NCI-H2081 treated with DMSO at 0.1 percent for 48 hours (cell line): ENCODE measurements at regions not wholly inside any gene's neighbourhood (a gene's known extent, or its start where the extent isn't known, plus 50 kb on each side); places are given as distances from the start of the nearest gene placed in this dataset.

ENCODE experiments used
- DNase-seq: peaks from one replicate; lab custom pipeline; 2025; lab: John Stamatoyannopoulos, UW

DNA sequence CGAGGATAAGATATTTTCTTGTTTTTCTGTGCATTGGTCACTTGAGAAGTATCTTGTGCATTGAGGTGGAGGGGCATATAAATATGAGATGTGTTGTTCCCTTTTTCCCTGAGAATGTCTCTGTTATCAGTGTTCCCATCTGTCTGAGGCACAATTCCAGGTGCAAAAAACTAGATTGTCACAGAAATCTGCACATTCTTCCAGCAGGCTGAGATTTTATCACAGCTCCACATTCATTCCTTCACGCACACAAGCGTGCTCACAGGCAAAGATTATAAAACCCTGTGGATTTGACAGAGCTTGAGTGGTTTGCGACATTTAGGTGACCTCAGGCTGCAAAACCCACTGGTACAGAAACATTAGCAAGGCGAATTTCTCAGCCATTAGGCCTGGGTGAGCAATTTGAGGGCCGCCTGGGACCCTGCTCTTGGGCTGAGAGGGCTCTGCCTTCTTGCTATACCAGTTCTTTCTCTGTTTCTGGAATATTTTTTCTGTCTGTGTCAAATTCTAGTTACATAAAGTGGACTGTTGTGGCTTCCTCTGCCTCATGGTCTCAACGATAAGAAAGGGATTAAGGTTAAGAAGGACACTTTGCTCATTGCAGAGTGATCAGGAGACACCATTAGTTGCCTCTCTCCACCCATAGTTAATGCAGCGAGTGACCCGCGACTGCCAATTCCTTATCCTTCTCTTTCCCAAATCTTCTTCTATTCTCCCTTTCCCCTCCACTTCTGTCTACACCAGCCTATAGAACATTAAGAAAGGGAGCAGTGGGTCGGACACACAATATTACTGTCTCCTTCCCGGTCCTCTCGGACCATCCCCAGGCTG is 86.7 kb upstream of the C1QTNF7 start:
- DNase-seq: no peak

- no peak for DNase-seq
Measured at GRCh38 chr4:15341733-15342300, 86.0 kb upstream of the C1QTNF7 start.

DNA sequence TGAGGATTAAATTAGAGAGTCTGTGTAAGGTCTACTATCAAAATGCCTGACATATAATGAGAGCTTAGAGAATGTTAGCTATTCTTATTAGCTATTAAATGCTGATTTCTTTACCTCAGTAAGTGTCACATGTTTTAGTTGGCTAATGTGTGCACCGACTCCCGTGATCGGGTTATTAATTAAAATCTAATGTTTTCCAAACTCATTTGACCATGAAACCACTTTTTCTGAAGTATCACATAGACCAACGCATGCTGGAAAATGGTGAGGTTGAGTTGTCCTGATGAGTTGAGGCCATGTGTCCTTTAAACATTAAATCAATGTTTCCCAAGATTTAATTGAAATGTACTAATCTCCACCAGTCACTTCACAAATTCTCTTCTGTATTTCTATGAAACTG is 84.8 kb upstream of the C1QTNF7 start:
- DNase-seq: no peak

- DNase-seq: no peak
Measured at GRCh38 chr4:15343581-15343980, 84.3 kb upstream of the C1QTNF7 start.

GRCh38 chr4:15344041-15344440 is 83.8 kb upstream of the C1QTNF7 start:
- DNase-seq: no peak

DNA sequence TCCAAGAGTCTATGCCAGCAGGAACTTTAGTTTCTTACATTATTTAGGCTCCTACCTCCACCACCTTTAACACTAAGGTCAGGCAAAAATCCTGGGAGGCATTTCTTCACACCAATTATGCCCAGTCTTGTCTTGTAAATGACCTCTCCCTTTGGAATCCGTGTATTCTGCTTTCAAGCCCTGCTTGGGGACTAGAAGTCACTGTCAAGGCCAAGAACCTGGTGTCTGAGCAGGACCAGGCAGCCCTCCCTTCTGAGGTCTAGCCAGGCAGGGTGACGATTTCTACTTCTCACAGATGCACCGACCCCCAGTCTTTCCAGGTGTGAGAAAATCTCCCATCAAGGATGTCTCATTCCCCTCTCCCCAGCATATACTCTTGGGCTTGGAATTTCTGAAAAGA is 82.7 kb upstream of the C1QTNF7 start:
- DNase-seq: no peak

- DNase-seq: no peak
Measured at GRCh38 chr4:15348236-15348635, 79.6 kb upstream of the C1QTNF7 start.

DNA sequence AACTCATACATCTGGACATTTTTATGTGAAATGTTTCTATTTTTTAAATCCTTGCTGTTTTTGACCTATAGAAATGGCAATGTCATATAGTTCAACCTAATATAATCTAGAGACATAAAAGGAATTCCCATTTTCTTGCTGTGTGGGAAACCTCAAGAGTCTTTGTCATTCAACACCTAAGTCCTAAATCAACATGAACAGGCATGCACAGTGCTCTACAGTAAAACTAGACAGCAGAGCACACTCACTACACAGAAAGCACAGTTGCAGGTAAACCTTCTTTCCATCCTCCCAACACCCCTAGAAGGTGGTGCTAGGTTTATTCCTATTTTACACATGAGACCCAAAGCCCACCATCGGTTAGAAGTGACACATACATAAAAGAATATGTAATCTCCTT is 79.1 kb upstream of the C1QTNF7 start:
- no peak for DNase-seq

- DNase-seq: no peak
Measured at GRCh38 chr4:15349531-15349935, 78.3 kb upstream of the C1QTNF7 start.

GRCh38 chr4:15349965-15350364 is 77.9 kb upstream of the C1QTNF7 start:
- DNase-seq: no peak

DNA sequence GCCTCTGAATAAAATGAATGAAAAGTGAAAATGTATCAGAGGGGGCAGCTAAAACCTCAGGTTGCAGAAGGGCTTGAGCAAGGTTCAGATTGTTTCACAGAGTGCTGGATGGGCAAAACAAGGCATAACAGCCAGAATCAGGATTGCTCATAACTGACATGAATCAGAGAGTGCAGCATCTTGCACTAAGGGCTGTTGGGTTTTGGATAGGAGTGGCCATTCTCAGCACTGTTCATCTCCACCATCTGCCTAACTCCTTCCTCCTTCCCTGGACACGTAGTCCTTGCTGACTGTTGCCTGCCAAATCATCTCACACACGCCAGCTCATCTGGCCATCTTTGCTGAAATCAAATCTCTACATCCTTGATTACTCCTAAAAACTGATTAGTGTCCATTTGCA is 75.3 kb upstream of the C1QTNF7 start:
- no peak for DNase-seq

GRCh38 chr4:15353207-15353606 is 74.6 kb upstream of the C1QTNF7 start:
- DNase-seq: no peak

- DNase-seq: no peak
Measured at GRCh38 chr4:15354371-15355297, 73.2 kb upstream of the C1QTNF7 start.

DNA sequence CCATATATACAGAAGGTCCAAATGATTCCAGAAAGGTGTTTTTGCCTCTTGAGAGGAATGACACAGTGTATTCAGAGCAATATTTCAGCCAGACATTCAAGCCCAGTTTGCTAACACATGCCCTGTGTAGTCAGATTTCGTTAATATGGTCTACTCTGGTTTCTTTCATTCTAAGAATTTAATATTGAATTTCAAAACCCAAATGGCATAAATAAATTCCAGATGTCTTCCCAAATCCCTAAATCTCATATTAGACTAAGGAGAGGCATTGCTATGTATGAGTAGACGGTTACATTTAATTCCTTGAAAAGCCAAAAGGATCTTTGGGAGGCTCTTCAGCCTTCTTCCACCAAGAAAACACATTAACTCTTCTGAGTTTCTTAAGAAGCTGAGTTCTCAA is 66.3 kb upstream of the C1QTNF7 start:
- DNase-seq: no peak

GRCh38 chr4:15362541-15362940 is 65.3 kb upstream of the C1QTNF7 start:
- no peak for DNase-seq

DNA sequence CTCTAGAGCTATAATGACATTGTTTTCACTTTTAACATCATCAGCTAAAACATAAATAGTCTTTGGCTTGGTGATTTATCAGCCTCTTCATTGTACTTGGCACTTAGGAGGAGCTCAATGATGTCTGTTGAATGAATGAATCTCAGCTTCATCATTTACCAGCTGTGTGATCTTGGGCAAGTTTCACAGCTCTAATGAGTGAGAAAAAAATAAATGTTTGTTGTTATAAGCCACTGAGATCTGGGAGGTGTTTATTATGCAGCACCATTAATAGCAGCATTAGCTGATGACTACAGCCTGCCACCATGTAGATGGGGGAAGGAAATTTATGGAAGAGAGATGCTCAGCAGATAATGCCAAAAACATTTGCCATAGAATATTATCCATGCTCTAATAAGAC is 63.6 kb upstream of the C1QTNF7 start:
- DNase-seq: no peak

DNA sequence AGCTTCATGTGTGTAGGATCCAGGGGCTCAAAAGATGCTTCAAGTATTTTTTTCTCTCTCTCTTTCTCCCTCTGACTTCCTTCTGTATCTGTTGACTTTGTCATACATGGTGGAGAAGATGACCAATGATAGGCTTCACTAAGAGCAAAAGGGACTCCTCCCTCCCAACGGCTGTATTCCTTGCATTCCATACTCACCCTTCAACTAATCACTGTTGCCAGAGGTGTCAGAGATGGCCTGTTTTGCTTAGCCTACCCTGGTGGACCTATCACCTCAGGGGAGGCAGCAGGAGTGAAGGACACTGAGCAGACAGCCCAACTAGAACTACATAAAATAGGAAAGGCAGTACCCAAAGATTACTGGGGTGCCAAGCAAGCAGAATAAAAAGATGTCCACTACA is 62.2 kb upstream of the C1QTNF7 start:
- DNase-seq: no peak

GRCh38 chr4:15366721-15367120 is 61.1 kb upstream of the C1QTNF7 start:
- no peak for DNase-seq

GRCh38 chr4:15368856-15369255 is 59.0 kb upstream of the C1QTNF7 start:
- DNase-seq: no peak

GRCh38 chr4:15370296-15370695 is 57.5 kb upstream of the C1QTNF7 start:
- DNase-seq: no peak

- DNase-seq: no peak
Measured at GRCh38 chr4:15373363-15373762, 54.5 kb upstream of the C1QTNF7 start.

DNA sequence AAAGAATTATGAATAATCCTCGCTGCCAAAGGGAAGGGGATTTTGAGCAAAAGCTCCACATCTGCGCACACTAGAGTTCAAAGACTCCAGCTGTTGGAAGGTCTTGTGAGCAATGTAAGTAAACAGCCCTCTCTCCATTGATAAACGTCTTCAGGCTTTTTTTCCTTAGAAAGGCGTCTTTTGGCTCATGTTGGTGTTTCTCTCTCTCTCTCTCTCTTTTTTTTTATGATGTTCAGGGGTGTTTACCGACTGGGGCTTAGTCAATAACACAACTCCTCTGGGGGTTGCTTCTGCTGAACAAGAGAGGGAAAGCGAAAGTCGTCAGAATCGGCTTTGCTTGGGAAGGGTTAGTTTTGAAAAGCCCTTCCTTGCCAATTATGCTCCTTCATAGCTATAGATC is 53.2 kb upstream of the C1QTNF7 start:
- DNase-seq: no peak

DNA sequence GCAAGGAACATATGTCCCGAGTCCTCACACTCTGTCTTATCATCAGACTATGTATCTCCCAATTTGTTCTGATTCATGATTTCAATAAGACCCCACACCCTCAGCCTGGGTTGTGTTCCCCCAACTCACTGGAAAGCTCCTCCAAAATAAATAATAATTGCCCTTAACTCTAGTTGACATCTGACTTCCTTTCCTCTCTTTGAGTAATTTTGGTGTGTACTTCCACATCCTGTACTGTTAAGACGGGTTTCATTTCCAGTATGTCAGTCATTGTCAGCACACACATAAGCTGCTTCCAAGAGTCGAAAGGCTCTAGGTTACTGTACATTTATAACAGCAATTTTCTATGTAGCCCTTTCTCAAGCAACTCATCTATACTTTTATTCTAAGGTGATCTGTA is 52.2 kb upstream of the C1QTNF7 start:
- no peak for DNase-seq
